ENCODE measurements at regions not wholly inside any gene's neighbourhood (a gene's known extent, or its start where the extent isn't known, plus 50 kb on each side); places are given as distances from the start of the nearest gene placed in this dataset.
"Not testable (repeated sequence)": the region's sequence is repeated elsewhere in the genome, so short reads cannot be mapped to it uniquely, and the experiment has no call there.

GRCh38 chr12:105485321-105485910 is 154.9 kb downstream of the C12orf75 start:
- no peak for TF ChIP-seq CTCF (IDR thresholded peaks at IDR 0.05; ENCODE audit: insufficient read depth, low read depth, low read length)
- peak; percentile 63 for DNase-seq (ENCODE audit: low read depth)
- H3K4me3 ChIP-seq (ENCODE audit: low read depth, low read length) = no peak overlapping the region

GRCh38 chr12:105485921-105486320 is 155.4 kb downstream of the C12orf75 start:
- H3K4me3 ChIP-seq (ENCODE audit: low read depth, low read length) = no peak overlapping the region
- TF ChIP-seq CTCF (IDR thresholded peaks at IDR 0.05; ENCODE audit: insufficient read depth, low read depth, low read length) = no peak

GRCh38 chr12:105487963-105488362 is 157.5 kb downstream of the C12orf75 start:
- H3K4me3 ChIP-seq (ENCODE audit: low read depth, low read length) = no peak overlapping the region
- no peak for DNase-seq (ENCODE audit: low read depth)
- no peak for TF ChIP-seq CTCF (IDR thresholded peaks at IDR 0.05; ENCODE audit: insufficient read depth, low read depth, low read length)

More at GRCh38 chr12:105485921-105486320, 155.4 kb downstream of the C12orf75 start:
- DNase-seq (ENCODE audit: low read depth) = no peak

- peak; percentile 70 for DNase-seq (ENCODE audit: low read depth)
- no peak for TF ChIP-seq CTCF (IDR thresholded peaks at IDR 0.05; ENCODE audit: insufficient read depth, low read depth, low read length)
- H3K4me3 ChIP-seq (ENCODE audit: low read depth, low read length) = no peak overlapping the region
Measured at GRCh38 chr12:105492591-105493545, 162.4 kb downstream of the C12orf75 start.

GRCh38 chr12:105499205-105499604 is 168.7 kb downstream of the C12orf75 start:
- no peak for DNase-seq (ENCODE audit: low read depth)
- no peak for TF ChIP-seq CTCF (IDR thresholded peaks at IDR 0.05; ENCODE audit: insufficient read depth, low read depth, low read length)
- no peak overlapping the region for H3K4me3 ChIP-seq (ENCODE audit: low read depth, low read length)

GRCh38 chr12:105500676-105501075 is 170.2 kb downstream of the C12orf75 start:
- not testable (repeated sequence) for DNase-seq (ENCODE audit: low read depth); H3K4me3 ChIP-seq (ENCODE audit: low read depth, low read length)

- TF ChIP-seq CTCF (IDR thresholded peaks at IDR 0.05; ENCODE audit: insufficient read depth, low read depth, low read length) = no peak
- DNase-seq (ENCODE audit: low read depth) = no peak
- no peak overlapping the region for H3K4me3 ChIP-seq (ENCODE audit: low read depth, low read length)
Measured at GRCh38 chr12:105502426-105502930, 172.0 kb downstream of the C12orf75 start.

Measured in fibroblast of villous mesenchyme (primary cell).